ENCODE measurements at regions not wholly inside any gene's neighbourhood (a gene's known extent, or its start where the extent isn't known, plus 50 kb on each side); places are given as distances from the start of the nearest gene placed in this dataset.
A peak's percentile ranks its signal among the peaks of the same experiment; 100 is the strongest.

DNA sequence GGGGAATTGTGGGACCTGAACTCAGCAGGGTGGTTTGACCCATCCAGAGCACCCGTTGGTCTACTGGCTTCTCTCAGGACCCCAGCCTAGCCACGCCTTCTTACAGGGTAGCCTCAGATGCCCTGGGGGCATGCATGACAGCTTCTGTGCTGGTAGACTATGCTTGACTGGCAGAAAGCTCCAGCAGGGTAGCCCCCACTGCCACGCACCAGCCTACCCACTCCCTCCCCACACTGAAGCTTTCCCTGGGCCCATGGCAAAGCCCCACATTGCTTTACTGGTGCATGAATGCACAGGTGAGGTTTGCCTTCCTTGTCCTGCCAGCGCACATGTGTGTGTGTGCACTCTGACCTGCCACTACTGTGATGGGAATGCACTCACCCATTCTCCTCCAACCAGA lies 772.2 kb downstream of the LRFN5 start:
- 21% methylated on average over 3 of the region's 4 CpGs for WGBS (ENCODE audit: low lambda C conversion rate)
- FAIRE-seq: no peak
- no peaks in the 10 kb centered on the region for H4K20me1 ChIP-seq (ENCODE audit: insufficient read depth, low read length)
- in situ Hi-C loops (cut with HindIII; ENCODE audit: extremely low pct_ligation_motif_present, low pct_unique_long_range_greater_than_20kb) (no loop called here), intact Hi-C loops (cut with micrococcal nuclease; ENCODE audit: unreplicated experiment) (no loop called here)
- H3K4me2 ChIP-seq (ENCODE audit: low read depth, low read length): no peak overlapping the region
- no peaks in the 10 kb centered on the region for H3K36me3 ChIP-seq (replicated peaks in 1 of 2; ENCODE audit: control insufficient read depth in 1 of 2, insufficient read depth in 2 of 2, low read length in 2 of 2)
- no peaks in the 10 kb centered on the region for H3K4me1 ChIP-seq (ENCODE audit: insufficient read depth, low read length)
- peaks cover 85% of the 10 kb centered on the region for H3K9me3 ChIP-seq (ENCODE audit: low read length)
- no peaks in the 10 kb centered on the region for H3K27me3 ChIP-seq (ENCODE audit: control insufficient read depth in 1 of 2, insufficient read depth in 2 of 2, low read length in 2 of 2)
- ChIA-PET POLR2A (no interaction called here), CTCF (ENCODE audit: low intra/inter-chr PET ratio, low total read pairs) (no interaction called here)
- BruUV-seq (replicated peaks): no TSS peak
- H3K79me2 ChIP-seq (ENCODE audit: insufficient read depth, low read length): no peaks in the 10 kb centered on the region
- H3K27ac ChIP-seq (ENCODE audit: extremely low read length, insufficient read depth, low read length): no peak overlapping the region
- TF ChIP-seq ZBTB21 (CRISPR knock-in tag; IDR thresholded peaks at IDR 0.05) (no peak), JUNB (CRISPR knock-in tag; IDR thresholded peaks at IDR 0.05; ENCODE audit: borderline replicate concordance) (0 out of 2 replicates have a peak, but pooled peaks have one; percentile 20), PLRG1 (conservative IDR thresholded peaks at IDR 0.05) (no peak), ZFYVE20 (CRISPR knock-in tag; IDR thresholded peaks at IDR 0.05; ENCODE audit: borderline replicate concordance, low read depth) (no peak), AKAP8 (CRISPR knock-in tag; IDR thresholded peaks at IDR 0.05) (no peak), ZSCAN30 (CRISPR knock-in tag; IDR thresholded peaks at IDR 0.05) (no peak), REXO4 (CRISPR knock-in tag; IDR thresholded peaks at IDR 0.05; ENCODE audit: borderline replicate concordance) (no peak), MEIS1 (CRISPR knock-in tag; IDR thresholded peaks at IDR 0.05; ENCODE audit: borderline replicate concordance) (no peak), CBX1 (IDR thresholded peaks at IDR 0.05; ENCODE audit: low read depth) (no peak), PCBP1 (IDR thresholded peaks at IDR 0.05; ENCODE audit: borderline replicate concordance, low read depth, low read length) (0 out of 2 replicates have a peak, but pooled peaks have one; percentile 53)
- TF ChIP-seq, protein P1, sequence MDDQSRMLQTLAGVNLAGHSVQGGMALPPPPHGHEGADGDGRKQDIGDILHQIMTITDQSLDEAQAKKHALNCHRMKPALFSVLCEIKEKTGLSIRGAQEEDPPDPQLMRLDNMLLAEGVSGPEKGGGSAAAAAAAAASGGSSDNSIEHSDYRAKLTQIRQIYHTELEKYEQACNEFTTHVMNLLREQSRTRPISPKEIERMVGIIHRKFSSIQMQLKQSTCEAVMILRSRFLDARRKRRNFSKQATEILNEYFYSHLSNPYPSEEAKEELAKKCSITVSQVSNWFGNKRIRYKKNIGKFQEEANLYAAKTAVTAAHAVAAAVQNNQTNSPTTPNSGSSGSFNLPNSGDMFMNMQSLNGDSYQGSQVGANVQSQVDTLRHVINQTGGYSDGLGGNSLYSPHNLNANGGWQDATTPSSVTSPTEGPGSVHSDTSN (CRISPR knock-in tag; IDR thresholded peaks at IDR 0.05; ENCODE audit: borderline replicate concordance): no peak
- DNase-seq (ENCODE audit: low spot score): no peak
- H2AFZ ChIP-seq (ENCODE audit: low read length): no peak overlapping the region
- ATAC-seq: no peak
- H3K9ac ChIP-seq (ENCODE audit: insufficient read depth, low read depth, low read length): no peak overlapping the region
- no peak overlapping the region for H3K4me3 ChIP-seq (replicated peaks in 1 of 3; ENCODE audit: insufficient read depth in 1 of 3, low read depth in 2 of 3, low read length in 3 of 3)
